ENCODE measurements at regions not wholly inside any gene's neighbourhood (a gene's known extent, or its start where the extent isn't known, plus 50 kb on each side); places are given as distances from the start of the nearest gene placed in this dataset.

DNA sequence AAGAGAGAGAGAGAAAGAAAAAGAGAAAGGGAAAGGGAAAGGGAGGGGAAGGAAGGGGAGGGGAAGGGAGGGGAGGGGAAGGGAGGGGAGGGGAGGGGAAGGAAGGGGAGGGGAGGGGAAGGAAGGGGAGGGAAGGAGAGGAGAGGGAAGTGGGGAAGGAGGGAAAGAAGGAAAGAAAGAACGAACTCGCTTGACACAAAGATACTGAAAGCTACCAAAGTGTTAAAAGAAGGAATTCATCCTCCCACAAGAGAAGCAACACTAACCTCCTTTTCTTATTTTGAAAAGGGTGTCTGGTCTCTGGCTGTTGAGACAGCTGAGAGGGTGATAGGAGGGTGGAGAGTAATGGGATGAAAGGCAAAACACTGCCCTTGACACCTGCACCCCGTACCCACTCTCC is 172.6 kb downstream of the SHANK2 start:
- H2BK5ac ChIP-seq (ENCODE audit: low read depth, low read length) = no peak overlapping the region
- no peak overlapping the region for H2BK120ac ChIP-seq (replicated peaks; ENCODE audit: low read depth, low read length)
- H3K14ac ChIP-seq (ENCODE audit: insufficient read length) = no peak overlapping the region
- no peak overlapping the region for H3K9ac ChIP-seq (replicated peaks in 1 of 4; ENCODE audit: extremely low read depth in 1 of 4, low read depth in 3 of 4, low read length in 3 of 4)
- POLR2A ChIA-PET (ENCODE audit: partially characterized antibody) = no interaction called here
- no peak overlapping the region for H4K8ac ChIP-seq (ENCODE audit: extremely low read depth, insufficient read depth, low read length)
- H3K23me2 ChIP-seq (ENCODE audit: low read depth, low read length) = no peaks in the 10 kb centered on the region
- no peaks in the 10 kb centered on the region; a peak in 1 of 4 replicates for H3K79me2 ChIP-seq (ENCODE audit: control insufficient read depth in 1 of 2, insufficient read depth in 2 of 2, low read length in 2 of 2)
- H2BK20ac ChIP-seq (ENCODE audit: low read length) = no peak overlapping the region
- H3K9me3 ChIP-seq (ENCODE audit: insufficient read depth in 2 of 2, low read depth in 1 of 2, low read length in 1 of 2) = peaks cover 3 to 6% of the 10 kb centered on the region in 2 experiments; a peak in 2 of 4 replicates
- no peak overlapping the region for H3K56ac ChIP-seq (replicated peaks; ENCODE audit: insufficient read length, low read depth, low read length)
- H3K4me3 ChIP-seq (ENCODE audit: extremely low read depth in 1 of 4, insufficient read depth in 2 of 4, low read depth in 3 of 4, low read length in 4 of 4) = no peak overlapping the region
- H3K4me1 ChIP-seq (replicated peaks in 1 of 4; ENCODE audit: control insufficient read depth in 3 of 4, insufficient read depth in 4 of 4, low read length in 3 of 4) = peaks cover 0 to 4% (median 0%) of the 10 kb centered on the region in 4 experiments; a peak in 2 of 7 replicates
- WGBS, 2 experiments (ENCODE audit: extremely low coverage in 1 of 2, insufficient coverage in 1 of 2, insufficient read length in 1 of 2, insufficient replicate concordance in 2 of 2, low coverage in 1 of 2, low lambda C conversion rate in 2 of 2, missing lambda C conversion rate in 1 of 2) = 100% methylated on average over 1 of the region's 3 CpGs; no CpG with 5 or more reads in 1 of the 2 experiments
- no peak overlapping the region for H4K5ac ChIP-seq (ENCODE audit: insufficient read length, low read depth, low read length)
- no peaks in the 10 kb centered on the region for H3K27me3 ChIP-seq (replicated peaks in 1 of 4; ENCODE audit: control insufficient read depth in 3 of 4, extremely low read depth in 1 of 4, insufficient read depth in 3 of 4, low read length in 3 of 4)
- H3K4ac ChIP-seq (replicated peaks; ENCODE audit: insufficient read length, low read depth, low read length) = no peak overlapping the region
- H3K18ac ChIP-seq (ENCODE audit: extremely low read depth, low read length) = no peak overlapping the region
- peaks cover 5% of the 10 kb centered on the region; the same call in 1 of the 2 replicates for H3K79me1 ChIP-seq (ENCODE audit: low read depth, low read length)
- H3K27ac ChIP-seq (ENCODE audit: low read depth, low read length) = no peak overlapping the region
- no peak overlapping the region for H2AK5ac ChIP-seq (ENCODE audit: low read depth, low read length)
- no peak overlapping the region for H2BK12ac ChIP-seq (ENCODE audit: low read depth, low read length)
- CTCF ChIA-PET (ENCODE audit: partially characterized antibody) = interaction anchor here (0.7 to 4.4 kb wide), 11 partner anchors 10 to 370 kb away, joined by 3 to 39 read pairs (median 3); no protein-coding TSS in a partner anchor
- DNase-seq (ENCODE audit: low read depth in 1 of 2, low spot score in 2 of 2) = no peak
- no peak overlapping the region for H2BK15ac ChIP-seq (ENCODE audit: low read length)
- no peak overlapping the region for H4K91ac ChIP-seq (replicated peaks; ENCODE audit: insufficient read length, low read length)
- H4K20me1 ChIP-seq (replicated peaks in 1 of 2; ENCODE audit: control insufficient read depth in 1 of 2, insufficient read depth in 2 of 2, low read length in 2 of 2) = peaks cover 2 to 16% of the 10 kb centered on the region in 2 experiments
- no peaks in the 10 kb centered on the region for H3K36me3 ChIP-seq (ENCODE audit: control insufficient read depth in 2 of 4, insufficient read depth in 4 of 4, low read length in 3 of 4)
- no peak overlapping the region for H3K23ac ChIP-seq (ENCODE audit: insufficient read length)
- no peak overlapping the region for H2AFZ ChIP-seq (ENCODE audit: low read length)
- FAIRE-seq = no peak
- no peak overlapping the region for H3K4me2 ChIP-seq (ENCODE audit: insufficient read depth in 1 of 2, low read depth in 2 of 2, low read length in 2 of 2)
- TF ChIP-seq SP4 (IDR thresholded peaks at IDR 0.05; ENCODE audit: low read length) = no peak
- TF ChIP-seq TEAD4 (IDR thresholded peaks at IDR 0.05; ENCODE audit: low read depth, low read length) = no peak
- no peak for TF ChIP-seq SUZ12 (IDR thresholded peaks at IDR 0.05; ENCODE audit: low read length)
- no peak for TF ChIP-seq MAFK (IDR thresholded peaks at IDR 0.05; ENCODE audit: low read depth, low read length)
- no peak for TF ChIP-seq BRCA1 (IDR thresholded peaks at IDR 0.05; ENCODE audit: low read depth, low read length)
- TF ChIP-seq, protein P1, sequence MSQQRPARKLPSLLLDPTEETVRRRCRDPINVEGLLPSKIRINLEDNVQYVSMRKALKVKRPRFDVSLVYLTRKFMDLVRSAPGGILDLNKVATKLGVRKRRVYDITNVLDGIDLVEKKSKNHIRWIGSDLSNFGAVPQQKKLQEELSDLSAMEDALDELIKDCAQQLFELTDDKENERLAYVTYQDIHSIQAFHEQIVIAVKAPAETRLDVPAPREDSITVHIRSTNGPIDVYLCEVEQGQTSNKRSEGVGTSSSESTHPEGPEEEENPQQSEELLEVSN (IDR thresholded peaks at IDR 0.05) = no peak
- TF ChIP-seq, protein P2, sequence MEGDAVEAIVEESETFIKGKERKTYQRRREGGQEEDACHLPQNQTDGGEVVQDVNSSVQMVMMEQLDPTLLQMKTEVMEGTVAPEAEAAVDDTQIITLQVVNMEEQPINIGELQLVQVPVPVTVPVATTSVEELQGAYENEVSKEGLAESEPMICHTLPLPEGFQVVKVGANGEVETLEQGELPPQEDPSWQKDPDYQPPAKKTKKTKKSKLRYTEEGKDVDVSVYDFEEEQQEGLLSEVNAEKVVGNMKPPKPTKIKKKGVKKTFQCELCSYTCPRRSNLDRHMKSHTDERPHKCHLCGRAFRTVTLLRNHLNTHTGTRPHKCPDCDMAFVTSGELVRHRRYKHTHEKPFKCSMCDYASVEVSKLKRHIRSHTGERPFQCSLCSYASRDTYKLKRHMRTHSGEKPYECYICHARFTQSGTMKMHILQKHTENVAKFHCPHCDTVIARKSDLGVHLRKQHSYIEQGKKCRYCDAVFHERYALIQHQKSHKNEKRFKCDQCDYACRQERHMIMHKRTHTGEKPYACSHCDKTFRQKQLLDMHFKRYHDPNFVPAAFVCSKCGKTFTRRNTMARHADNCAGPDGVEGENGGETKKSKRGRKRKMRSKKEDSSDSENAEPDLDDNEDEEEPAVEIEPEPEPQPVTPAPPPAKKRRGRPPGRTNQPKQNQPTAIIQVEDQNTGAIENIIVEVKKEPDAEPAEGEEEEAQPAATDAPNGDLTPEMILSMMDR (IDR thresholded peaks at IDR 0.05; ENCODE audit: control extremely low read depth in 1 of 3, insufficient read depth in 1 of 3, low read depth in 1 of 3, low read length in 3 of 3) = no peak
- TF ChIP-seq RAD21 (IDR thresholded peaks at IDR 0.05 in 1 of 2, conservative IDR thresholded peaks at IDR 0.05 in 1 of 2; ENCODE audit: low read depth in 2 of 2, low read length in 2 of 2) = no peak
- no peak for TF ChIP-seq RNF2 (IDR thresholded peaks at IDR 0.05; ENCODE audit: borderline replicate concordance, low read depth, low read length, missing control alignments, poor library complexity, severe bottlenecking)
- no peak for TF ChIP-seq EP300 (IDR thresholded peaks at IDR 0.05; ENCODE audit: borderline replicate concordance in 1 of 2, low read depth in 2 of 2, low read length in 2 of 2)

Data from H1 (cell line).